IMR-90 (cell line): ENCODE measurements at regions not wholly inside any gene's neighbourhood (a gene's known extent, or its start where the extent isn't known, plus 50 kb on each side); places are given as distances from the start of the nearest gene placed in this dataset.

Experiments used
- ATAC-seq: fragments of 200-7000 bp; cut with Tn5 transposase; 2 replicates; pipeline ENCODE4 v1.9.1; 2020; ENCODE audit warnings: low read depth, mild to moderate bottlenecking, moderate library complexity
- BruUV-seq: library from RNA; stranded (reverse); fragments of 400-500 nt; replicated peaks from 2 replicates; lab custom pipeline; 2021; lab: Mats Ljungman, UMichigan
- CTCF ChIA-PET: fragments of 300-600 bp; formaldehyde crosslinking; extraction: SDS; loops from one replicate; lab custom pipeline; 2021; ENCODE audit warnings: antibody characterized with exemption; lab: Yijun Ruan, JAX
- POLR2A ChIA-PET: fragments of 300-600 bp; sonication (Branson Sonifier 250); formaldehyde crosslinking; loops from one replicate; lab custom pipeline; 2022; ENCODE audit warnings: antibody characterized with exemption; ENCODE audit not compliant: unreplicated experiment; lab: Charles Lee
- DNase-seq: peaks from one replicate; pipeline ENCODE4 v3.0.0; 2013
- H2AFZ ChIP-seq: replicated peaks from 2 replicates; pipeline ENCODE3; 2013; ENCODE audit warnings: low read length, mild to moderate bottlenecking; ENCODE audit not compliant: poor library complexity
- H2AK5ac ChIP-seq: 2 replicates; pipeline ENCODE4 v1.6.1; 2013; ENCODE audit warnings: low read depth, low read length, inconsistent platforms
- H2AK9ac ChIP-seq: replicated peaks from 2 replicates; pipeline ENCODE3; 2013; ENCODE audit warnings: mild to moderate bottlenecking, low read depth, low read length, moderate library complexity; ENCODE audit not compliant: poor library complexity
- H2BK120ac ChIP-seq: 2 replicates; pipeline ENCODE4 v1.6.1; 2013; ENCODE audit warnings: low read depth, low read length, inconsistent platforms
- H2BK15ac ChIP-seq: 3 replicates; pipeline ENCODE4 v1.6.1; 2013; ENCODE audit warnings: low read depth, low read length, inconsistent platforms
- H2BK20ac ChIP-seq: 2 replicates; pipeline ENCODE4 v1.6.1; 2013; ENCODE audit warnings: low read depth, mild to moderate bottlenecking, inconsistent platforms, low read length, moderate library complexity
- H2BK5ac ChIP-seq: 2 replicates; pipeline ENCODE4 v1.6.1; 2013; ENCODE audit warnings: mild to moderate bottlenecking, low read depth, low read length, inconsistent platforms; ENCODE audit not compliant: poor library complexity, severe bottlenecking
- H3K14ac ChIP-seq: replicated peaks from 2 replicates; pipeline ENCODE4 v1.6.1; 2013; ENCODE audit warnings: low read depth, low read length, inconsistent platforms
- H3K18ac ChIP-seq: 2 replicates; pipeline ENCODE4 v1.6.1; 2013; ENCODE audit warnings: low read depth, low read length, control low read depth
- H3K23ac ChIP-seq: 2 replicates; pipeline ENCODE4 v1.6.1; 2013; ENCODE audit warnings: low read depth, low read length, inconsistent platforms
- H3K27ac ChIP-seq: 2 replicates; pipeline ENCODE4 v1.5.1; 2013; ENCODE audit warnings: mild to moderate bottlenecking, control low read depth, low read length; ENCODE audit not compliant: insufficient read depth
- H3K27me3 ChIP-seq: 2 replicates; pipeline ENCODE4 v1.6.1; 2013; ENCODE audit warnings: low read length; ENCODE audit not compliant: control insufficient read depth, insufficient read depth
- H3K36me3 ChIP-seq: 2 replicates; pipeline ENCODE4 v1.6.1; 2013; ENCODE audit warnings: low read length, mixed read lengths; ENCODE audit not compliant: control insufficient read depth, insufficient read depth
- H3K4ac ChIP-seq: 2 replicates; pipeline ENCODE4 v1.6.1; 2013; ENCODE audit warnings: low read depth, low read length, inconsistent platforms
- H3K4me1 ChIP-seq: 2 replicates; pipeline ENCODE4 v1.6.1; 2013; ENCODE audit warnings: low read length, mixed read lengths; ENCODE audit not compliant: control insufficient read depth, insufficient read depth
- H3K4me2 ChIP-seq: 2 replicates; pipeline ENCODE4 v1.6.1; 2013; ENCODE audit warnings: low read depth, mild to moderate bottlenecking, control low read depth, low read length, moderate library complexity
- H3K4me3 ChIP-seq: 2 replicates; pipeline ENCODE4 v1.5.1; 2013; ENCODE audit warnings: low read depth, mild to moderate bottlenecking, control low read depth, low read length, moderate library complexity; ENCODE audit not compliant: insufficient read depth
- H3K56ac ChIP-seq: 2 replicates; pipeline ENCODE4 v1.6.1; 2013; ENCODE audit warnings: low read length, inconsistent platforms; ENCODE audit not compliant: insufficient read depth; ENCODE audit errors: extremely low read depth
- H3K79me1 ChIP-seq, 2 experiments: 2 replicates each; pipeline ENCODE4 v1.6.1; 2013; ENCODE audit warnings: low read length in 2 of 2, inconsistent platforms in 1 of 2, low read depth in 1 of 2
- H3K9ac ChIP-seq: 2 replicates; pipeline ENCODE4 v1.6.1; 2013; ENCODE audit warnings: low read depth, low read length, control low read depth
- H3K9me1 ChIP-seq: 2 replicates; pipeline ENCODE4 v1.6.1; 2013; ENCODE audit warnings: low read length, inconsistent platforms; ENCODE audit not compliant: insufficient read depth
- H3K9me3 ChIP-seq: 2 replicates; pipeline ENCODE4 v1.6.1; 2013; ENCODE audit warnings: low read length; ENCODE audit not compliant: control insufficient read depth, insufficient read depth
- H4K20me1 ChIP-seq: 2 replicates; pipeline ENCODE4 v1.6.1; 2013; ENCODE audit warnings: low read length, inconsistent platforms; ENCODE audit not compliant: insufficient read depth
- H4K5ac ChIP-seq: 2 replicates; pipeline ENCODE4 v1.6.1; 2013; ENCODE audit warnings: mild to moderate bottlenecking, low read depth, low read length, control low read depth
- H4K8ac ChIP-seq, 2 experiments: 2 replicates each; pipeline ENCODE4 v1.6.1; 2013; ENCODE audit warnings: low read depth in 2 of 2, low read length in 2 of 2, control low read depth in 1 of 2, inconsistent platforms in 1 of 2
- H4K91ac ChIP-seq: 2 replicates; pipeline ENCODE4 v1.6.1; 2013; ENCODE audit warnings: low read depth, low read length, inconsistent platforms; ENCODE audit not compliant: insufficient read depth
- BHLHE40 ChIP-seq: fragments of 150-350 bp; IDR thresholded peaks from 2 replicates; pipeline ENCODE4 v1.6.1; 2016; ENCODE audit warnings: mild to moderate bottlenecking, low read depth, low read length
- CHD1 ChIP-seq: IDR thresholded peaks from 2 replicates; pipeline ENCODE4 v1.6.1; 2012; ENCODE audit warnings: low read depth, low read length, improper control_type of control experiment
- FOS ChIP-seq: fragments of 150-350 bp; IDR thresholded peaks from 2 replicates; pipeline ENCODE4 v1.6.1; 2016; ENCODE audit warnings: low read depth, low read length
- MXI1 ChIP-seq: IDR thresholded peaks from 2 replicates; pipeline ENCODE4 v1.6.1; 2012; ENCODE audit warnings: low read depth, mild to moderate bottlenecking, low read length, moderate library complexity, borderline replicate concordance
- NFE2L2 ChIP-seq: fragments of 150-350 bp; IDR thresholded peaks from 2 replicates; pipeline ENCODE4 v1.6.1; 2016; ENCODE audit warnings: low read depth, mild to moderate bottlenecking, low read length
- RCOR1 ChIP-seq: IDR thresholded peaks from 2 replicates; pipeline ENCODE4 v1.6.1; 2012; ENCODE audit warnings: mild to moderate bottlenecking, low read length, improper control_type of control experiment; ENCODE audit not compliant: insufficient replicate concordance
- RFX5 ChIP-seq: IDR thresholded peaks from 2 replicates; pipeline ENCODE4 v1.8.0; 2012; ENCODE audit warnings: low read depth, mild to moderate bottlenecking, low read length, moderate library complexity
- WGBS, 2 experiments: methylation state at CpG; one replicate each; pipeline versions ENCODE4 v1.1.5 to v1.1.7; 2013; ENCODE audit warnings: missing lambda C conversion rate in 2 of 2; ENCODE audit not compliant: insufficient read length in 1 of 2; ENCODE audit errors: extremely low coverage in 2 of 2; 5-methylcytosine and 5-hydroxymethylcytosine counted together
- dilution Hi-C: fragments of 300-500 bp; cut with HindIII; formaldehyde crosslinking; loops from one replicate; pipeline ENCODE4 v1.14.3; 2018; ENCODE audit warnings: low sequenced_read_pairs; ENCODE audit not compliant: unreplicated experiment
- in situ Hi-C: fragments of 300-500 bp; cut with MboI; formaldehyde crosslinking; loops from 3 replicates; pipeline ENCODE4 v1.14.3; 2019; ENCODE audit warnings: low sequenced_read_pairs, inconsistent platforms, mixed read lengths
- intact Hi-C: fragments of 100-400 bp; cut with micrococcal nuclease; formaldehyde crosslinking; loops from 2 replicates; pipeline ENCODE4 v1.10.0; 2022
- TF ChIP-seq, protein P1 (sequence below): fragments of 150-350 bp; IDR thresholded peaks from 2 replicates; pipeline ENCODE4 v1.6.1; 2017; ENCODE audit warnings: mild to moderate bottlenecking, antibody characterized with exemption, low read length, low read depth
- TF ChIP-seq, protein P2 (sequence below): conservative IDR thresholded peaks from 2 replicates; pipeline ENCODE4 v1.5.1; 2012; ENCODE audit warnings: mild to moderate bottlenecking, low read depth, low read length, improper control_type of control experiment

- Histone ChIP-seq H2AK9ac (no peak overlapping the region), H3K9me3 (no peaks in the 10 kb centered on the region), H2AK5ac (no peak overlapping the region), H3K23ac (no peak overlapping the region), H3K79me1 (no peaks in the 10 kb centered on the region), H3K27me3 (no peaks in the 10 kb centered on the region), H3K9ac (no peak overlapping the region), H3K56ac (no peak overlapping the region), H4K91ac (no peak overlapping the region), H2BK15ac (no peak overlapping the region), H3K14ac (no peak overlapping the region), H3K36me3 (no peaks in the 10 kb centered on the region), H2BK120ac (no peak overlapping the region), H4K20me1 (no peaks in the 10 kb centered on the region), H4K8ac (no peak overlapping the region), H3K4me2 (no peak overlapping the region), H3K27ac (no peak overlapping the region), H3K9me1 (no peaks in the 10 kb centered on the region), H2BK5ac (no peak overlapping the region), H3K4ac (no peak overlapping the region), H4K5ac (no peak overlapping the region), H2AFZ (no peak overlapping the region), H3K18ac (no peak overlapping the region), H3K4me3 (no peak overlapping the region), H3K4me1 (no peaks in the 10 kb centered on the region), H2BK20ac (no peak overlapping the region)
- no CpG with 5 or more reads among the region's 6 CpGs for WGBS, 2 experiments
- ChIA-PET CTCF (no interaction called here), POLR2A (no interaction called here)
- dilution Hi-C loops (no loop called here), in situ Hi-C loops (no loop called here), intact Hi-C loops (no loop called here)
- ATAC-seq (no peak), DNase-seq (peak; percentile 0)
- TF ChIP-seq, protein P1, sequence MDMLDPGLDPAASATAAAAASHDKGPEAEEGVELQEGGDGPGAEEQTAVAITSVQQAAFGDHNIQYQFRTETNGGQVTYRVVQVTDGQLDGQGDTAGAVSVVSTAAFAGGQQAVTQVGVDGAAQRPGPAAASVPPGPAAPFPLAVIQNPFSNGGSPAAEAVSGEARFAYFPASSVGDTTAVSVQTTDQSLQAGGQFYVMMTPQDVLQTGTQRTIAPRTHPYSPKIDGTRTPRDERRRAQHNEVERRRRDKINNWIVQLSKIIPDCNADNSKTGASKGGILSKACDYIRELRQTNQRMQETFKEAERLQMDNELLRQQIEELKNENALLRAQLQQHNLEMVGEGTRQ = no peak
- TF ChIP-seq CHD1 = no peak
- no peak for TF ChIP-seq FOS
- TF ChIP-seq RCOR1 = no peak
- no peak for TF ChIP-seq RFX5
- no peak for TF ChIP-seq BHLHE40
- TF ChIP-seq, protein P2, sequence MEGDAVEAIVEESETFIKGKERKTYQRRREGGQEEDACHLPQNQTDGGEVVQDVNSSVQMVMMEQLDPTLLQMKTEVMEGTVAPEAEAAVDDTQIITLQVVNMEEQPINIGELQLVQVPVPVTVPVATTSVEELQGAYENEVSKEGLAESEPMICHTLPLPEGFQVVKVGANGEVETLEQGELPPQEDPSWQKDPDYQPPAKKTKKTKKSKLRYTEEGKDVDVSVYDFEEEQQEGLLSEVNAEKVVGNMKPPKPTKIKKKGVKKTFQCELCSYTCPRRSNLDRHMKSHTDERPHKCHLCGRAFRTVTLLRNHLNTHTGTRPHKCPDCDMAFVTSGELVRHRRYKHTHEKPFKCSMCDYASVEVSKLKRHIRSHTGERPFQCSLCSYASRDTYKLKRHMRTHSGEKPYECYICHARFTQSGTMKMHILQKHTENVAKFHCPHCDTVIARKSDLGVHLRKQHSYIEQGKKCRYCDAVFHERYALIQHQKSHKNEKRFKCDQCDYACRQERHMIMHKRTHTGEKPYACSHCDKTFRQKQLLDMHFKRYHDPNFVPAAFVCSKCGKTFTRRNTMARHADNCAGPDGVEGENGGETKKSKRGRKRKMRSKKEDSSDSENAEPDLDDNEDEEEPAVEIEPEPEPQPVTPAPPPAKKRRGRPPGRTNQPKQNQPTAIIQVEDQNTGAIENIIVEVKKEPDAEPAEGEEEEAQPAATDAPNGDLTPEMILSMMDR = no peak
- TF ChIP-seq NFE2L2 = no peak
- no peak for TF ChIP-seq MXI1
- no TSS peak for BruUV-seq
Observed at GRCh38 chr2:13858626-13859025, 773.9 kb upstream of the LRATD1 start.
